ENCODE measurements at regions not wholly inside any gene's neighbourhood (a gene's known extent, or its start where the extent isn't known, plus 50 kb on each side); places are given as distances from the start of the nearest gene placed in this dataset.

GRCh38 chr13:63880705-63881104 is 2465.1 kb upstream of the PCDH20 start:
- no peak overlapping the region for H3K27ac ChIP-seq
- POLR2A ChIA-PET (ENCODE audit: low non-redundant PET): no interaction called here

DNA sequence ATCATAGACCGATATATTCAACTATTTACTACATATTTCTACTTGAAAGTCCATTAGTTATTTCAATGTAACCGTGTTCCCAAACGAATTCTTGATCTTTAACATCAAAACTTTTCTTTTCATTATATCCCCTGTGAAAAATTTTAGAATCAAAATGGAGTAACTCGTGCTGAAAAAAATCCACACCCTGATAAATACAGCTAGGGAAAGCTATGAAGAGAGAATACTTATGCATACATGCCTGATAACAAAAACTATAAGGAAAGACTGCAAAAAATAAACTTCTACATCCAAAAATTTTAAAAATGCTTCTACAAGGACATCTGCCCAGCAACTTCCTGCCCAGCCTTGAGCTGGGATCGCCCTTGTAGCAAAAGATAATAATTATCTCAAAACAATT is 2458.3 kb upstream of the PCDH20 start:
- no peak for DNase-seq (ENCODE audit: low spot score)
- no peak overlapping the region for H3K27ac ChIP-seq
- TF ChIP-seq CTCF (conservative IDR thresholded peaks at IDR 0.05; ENCODE audit: low read depth): no peak
- POLR2A ChIA-PET (ENCODE audit: low non-redundant PET): no interaction called here
- CTCF ChIA-PET: no interaction called here

More at GRCh38 chr13:63880705-63881104, 2465.1 kb upstream of the PCDH20 start:
- CTCF ChIA-PET: no interaction called here
- no peak for DNase-seq (ENCODE audit: low spot score)
- no peak for TF ChIP-seq CTCF (conservative IDR thresholded peaks at IDR 0.05; ENCODE audit: low read depth)

GRCh38 chr13:63864171-63864902 is 2448.7 kb upstream of the PCDH20 start:
- CTCF ChIA-PET: no interaction called here
- no peak overlapping the region for H3K27ac ChIP-seq
- DNase-seq (ENCODE audit: low spot score): no peak
- POLR2A ChIA-PET (ENCODE audit: low non-redundant PET): no interaction called here
- no peak for TF ChIP-seq CTCF (conservative IDR thresholded peaks at IDR 0.05; ENCODE audit: low read depth)

DNA sequence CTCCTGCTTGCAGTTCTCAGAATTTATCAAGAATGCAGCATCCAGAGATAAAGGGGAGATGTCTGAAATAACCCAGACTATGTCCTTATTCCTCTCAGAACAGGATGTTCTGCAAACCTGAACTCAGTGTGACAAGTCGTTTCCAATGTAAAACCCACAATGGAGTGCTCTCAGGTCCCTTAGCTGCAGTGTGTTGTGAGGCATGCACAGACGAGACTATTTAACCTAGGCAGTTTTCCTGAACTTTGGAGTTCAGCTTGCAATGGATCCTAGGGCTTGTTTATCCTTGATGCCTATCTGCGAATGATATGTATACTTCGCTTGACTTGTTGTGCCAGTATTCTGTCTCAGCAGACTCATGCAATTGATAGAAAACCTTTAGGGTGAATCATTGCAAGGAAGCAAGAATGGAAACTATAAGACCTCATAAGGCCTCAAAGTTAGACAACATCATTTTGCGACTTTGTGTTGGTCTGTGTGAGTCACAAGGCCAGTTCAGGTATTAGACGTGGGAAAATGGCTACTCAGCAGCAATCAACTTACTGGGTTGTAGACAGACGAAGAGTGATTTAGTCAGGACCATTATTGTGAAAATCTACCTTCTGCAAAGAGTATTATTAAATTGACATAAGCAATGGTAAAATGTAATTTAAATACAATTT is 2439.9 kb upstream of the PCDH20 start:
- ChIA-PET POLR2A (ENCODE audit: low non-redundant PET) (no interaction called here), CTCF (no interaction called here)
- DNase-seq (ENCODE audit: low spot score): no peak
- no peak for TF ChIP-seq CTCF (conservative IDR thresholded peaks at IDR 0.05; ENCODE audit: low read depth)
- no peak overlapping the region for H3K27ac ChIP-seq

- DNase-seq (ENCODE audit: low spot score): no peak
- ChIA-PET POLR2A (ENCODE audit: low non-redundant PET) (no interaction called here), CTCF (no interaction called here)
- H3K27ac ChIP-seq: no peak overlapping the region
- TF ChIP-seq CTCF (conservative IDR thresholded peaks at IDR 0.05; ENCODE audit: low read depth): no peak
Measured at GRCh38 chr13:63853816-63854215, 2438.2 kb upstream of the PCDH20 start.

GRCh38 chr13:63851526-63851925 is 2435.9 kb upstream of the PCDH20 start:
- ChIA-PET POLR2A (ENCODE audit: low non-redundant PET) (no interaction called here), CTCF (no interaction called here)
- no peak for DNase-seq (ENCODE audit: low spot score)
- H3K27ac ChIP-seq: no peak overlapping the region
- TF ChIP-seq CTCF (conservative IDR thresholded peaks at IDR 0.05; ENCODE audit: low read depth): no peak
